ENCODE measurements at regions not wholly inside any gene's neighbourhood (a gene's known extent, or its start where the extent isn't known, plus 50 kb on each side); places are given as distances from the start of the nearest gene placed in this dataset.

DNA sequence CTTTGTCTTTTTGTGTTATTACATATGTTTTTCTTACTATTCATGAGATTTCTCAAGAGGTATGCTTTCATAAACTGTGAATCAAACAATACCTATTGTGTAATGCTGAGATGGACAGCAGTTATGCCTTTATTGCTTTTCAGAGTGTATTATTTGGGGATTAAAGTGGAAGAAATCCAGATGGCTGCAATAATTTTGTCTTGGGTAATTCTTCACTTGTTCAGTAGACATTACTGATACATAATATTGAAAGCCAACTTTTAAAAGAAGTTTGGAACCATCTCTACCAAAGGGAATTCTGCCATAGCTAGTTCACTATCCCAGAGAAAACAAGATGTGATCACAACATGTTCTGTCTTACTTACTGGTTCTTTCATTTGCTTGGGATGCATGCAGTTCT is 253.4 kb upstream of the ZSWIM2 start:
- DNase-seq (ENCODE audit: low spot score) (no peak), ATAC-seq (no peak)
- H3K27ac Mint-ChIP-seq: no peak overlapping the region
- Histone ChIP-seq H3K4me3 (no peak overlapping the region), H4K20me1 (replicated peaks; ENCODE audit: insufficient read depth) (no peaks in the 10 kb centered on the region), H3K79me2 (replicated peaks; ENCODE audit: insufficient read depth) (no peaks in the 10 kb centered on the region), H3F3A (replicated peaks; ENCODE audit: low read depth) (no peaks in the 10 kb centered on the region), H3K27me3 (ENCODE audit: insufficient read depth) (no peaks in the 10 kb centered on the region), H3K36me3 (ENCODE audit: insufficient read depth) (no peaks in the 10 kb centered on the region), H2AFZ (no peak overlapping the region), H3K4me1 (ENCODE audit: insufficient read depth) (no peaks in the 10 kb centered on the region), H3K4me2 (no peak overlapping the region), H3K27ac (ENCODE audit: low read depth) (no peak overlapping the region), H3K9me2 (ENCODE audit: insufficient read depth) (no peaks in the 10 kb centered on the region)
- H3K27me3 Mint-ChIP-seq (ENCODE audit: insufficient read depth, low read depth, poor library complexity): no peaks in the 10 kb centered on the region
- no peaks in the 10 kb centered on the region for H3K36me3 Mint-ChIP-seq (ENCODE audit: low read depth)
- no peaks in the 10 kb centered on the region for H3K4me1 Mint-ChIP-seq
- no peak overlapping the region for H3K4me3 Mint-ChIP-seq
- H3K9me3 Mint-ChIP-seq: no peaks in the 10 kb centered on the region
- TF ChIP-seq EZH2phosphoT487 (IDR thresholded peaks at IDR 0.05; ENCODE audit: unreplicated experiment): no peak
- no peak for TF ChIP-seq NANOG (IDR thresholded peaks at IDR 0.05; ENCODE audit: borderline replicate concordance)
- TF ChIP-seq POLR2AphosphoS5 (IDR thresholded peaks at IDR 0.05; ENCODE audit: low read depth): no peak
- TF ChIP-seq, protein P1, sequence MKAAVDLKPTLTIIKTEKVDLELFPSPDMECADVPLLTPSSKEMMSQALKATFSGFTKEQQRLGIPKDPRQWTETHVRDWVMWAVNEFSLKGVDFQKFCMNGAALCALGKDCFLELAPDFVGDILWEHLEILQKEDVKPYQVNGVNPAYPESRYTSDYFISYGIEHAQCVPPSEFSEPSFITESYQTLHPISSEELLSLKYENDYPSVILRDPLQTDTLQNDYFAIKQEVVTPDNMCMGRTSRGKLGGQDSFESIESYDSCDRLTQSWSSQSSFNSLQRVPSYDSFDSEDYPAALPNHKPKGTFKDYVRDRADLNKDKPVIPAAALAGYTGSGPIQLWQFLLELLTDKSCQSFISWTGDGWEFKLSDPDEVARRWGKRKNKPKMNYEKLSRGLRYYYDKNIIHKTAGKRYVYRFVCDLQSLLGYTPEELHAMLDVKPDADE (IDR thresholded peaks at IDR 0.05): no peak
- no peak for TF ChIP-seq CREB1 (CRISPR knock-in tag; IDR thresholded peaks at IDR 0.05; ENCODE audit: low read depth)
- TF ChIP-seq ZNF114 (CRISPR knock-in tag; IDR thresholded peaks at IDR 0.05): no peak
- TF ChIP-seq EZH2 (IDR thresholded peaks at IDR 0.05; ENCODE audit: low read depth, unreplicated experiment): no peak
- TF ChIP-seq, protein P2, sequence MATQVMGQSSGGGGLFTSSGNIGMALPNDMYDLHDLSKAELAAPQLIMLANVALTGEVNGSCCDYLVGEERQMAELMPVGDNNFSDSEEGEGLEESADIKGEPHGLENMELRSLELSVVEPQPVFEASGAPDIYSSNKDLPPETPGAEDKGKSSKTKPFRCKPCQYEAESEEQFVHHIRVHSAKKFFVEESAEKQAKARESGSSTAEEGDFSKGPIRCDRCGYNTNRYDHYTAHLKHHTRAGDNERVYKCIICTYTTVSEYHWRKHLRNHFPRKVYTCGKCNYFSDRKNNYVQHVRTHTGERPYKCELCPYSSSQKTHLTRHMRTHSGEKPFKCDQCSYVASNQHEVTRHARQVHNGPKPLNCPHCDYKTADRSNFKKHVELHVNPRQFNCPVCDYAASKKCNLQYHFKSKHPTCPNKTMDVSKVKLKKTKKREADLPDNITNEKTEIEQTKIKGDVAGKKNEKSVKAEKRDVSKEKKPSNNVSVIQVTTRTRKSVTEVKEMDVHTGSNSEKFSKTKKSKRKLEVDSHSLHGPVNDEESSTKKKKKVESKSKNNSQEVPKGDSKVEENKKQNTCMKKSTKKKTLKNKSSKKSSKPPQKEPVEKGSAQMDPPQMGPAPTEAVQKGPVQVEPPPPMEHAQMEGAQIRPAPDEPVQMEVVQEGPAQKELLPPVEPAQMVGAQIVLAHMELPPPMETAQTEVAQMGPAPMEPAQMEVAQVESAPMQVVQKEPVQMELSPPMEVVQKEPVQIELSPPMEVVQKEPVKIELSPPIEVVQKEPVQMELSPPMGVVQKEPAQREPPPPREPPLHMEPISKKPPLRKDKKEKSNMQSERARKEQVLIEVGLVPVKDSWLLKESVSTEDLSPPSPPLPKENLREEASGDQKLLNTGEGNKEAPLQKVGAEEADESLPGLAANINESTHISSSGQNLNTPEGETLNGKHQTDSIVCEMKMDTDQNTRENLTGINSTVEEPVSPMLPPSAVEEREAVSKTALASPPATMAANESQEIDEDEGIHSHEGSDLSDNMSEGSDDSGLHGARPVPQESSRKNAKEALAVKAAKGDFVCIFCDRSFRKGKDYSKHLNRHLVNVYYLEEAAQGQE (IDR thresholded peaks at IDR 0.05; ENCODE audit: unreplicated experiment): no peak
- TF ChIP-seq ZNF331 (CRISPR knock-in tag; IDR thresholded peaks at IDR 0.05; ENCODE audit: low read depth): no peak
- TF ChIP-seq, protein P3, sequence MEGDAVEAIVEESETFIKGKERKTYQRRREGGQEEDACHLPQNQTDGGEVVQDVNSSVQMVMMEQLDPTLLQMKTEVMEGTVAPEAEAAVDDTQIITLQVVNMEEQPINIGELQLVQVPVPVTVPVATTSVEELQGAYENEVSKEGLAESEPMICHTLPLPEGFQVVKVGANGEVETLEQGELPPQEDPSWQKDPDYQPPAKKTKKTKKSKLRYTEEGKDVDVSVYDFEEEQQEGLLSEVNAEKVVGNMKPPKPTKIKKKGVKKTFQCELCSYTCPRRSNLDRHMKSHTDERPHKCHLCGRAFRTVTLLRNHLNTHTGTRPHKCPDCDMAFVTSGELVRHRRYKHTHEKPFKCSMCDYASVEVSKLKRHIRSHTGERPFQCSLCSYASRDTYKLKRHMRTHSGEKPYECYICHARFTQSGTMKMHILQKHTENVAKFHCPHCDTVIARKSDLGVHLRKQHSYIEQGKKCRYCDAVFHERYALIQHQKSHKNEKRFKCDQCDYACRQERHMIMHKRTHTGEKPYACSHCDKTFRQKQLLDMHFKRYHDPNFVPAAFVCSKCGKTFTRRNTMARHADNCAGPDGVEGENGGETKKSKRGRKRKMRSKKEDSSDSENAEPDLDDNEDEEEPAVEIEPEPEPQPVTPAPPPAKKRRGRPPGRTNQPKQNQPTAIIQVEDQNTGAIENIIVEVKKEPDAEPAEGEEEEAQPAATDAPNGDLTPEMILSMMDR (conservative IDR thresholded peaks at IDR 0.05; ENCODE audit: low read depth in 2 of 2): no peak
- TF ChIP-seq, protein P4, sequence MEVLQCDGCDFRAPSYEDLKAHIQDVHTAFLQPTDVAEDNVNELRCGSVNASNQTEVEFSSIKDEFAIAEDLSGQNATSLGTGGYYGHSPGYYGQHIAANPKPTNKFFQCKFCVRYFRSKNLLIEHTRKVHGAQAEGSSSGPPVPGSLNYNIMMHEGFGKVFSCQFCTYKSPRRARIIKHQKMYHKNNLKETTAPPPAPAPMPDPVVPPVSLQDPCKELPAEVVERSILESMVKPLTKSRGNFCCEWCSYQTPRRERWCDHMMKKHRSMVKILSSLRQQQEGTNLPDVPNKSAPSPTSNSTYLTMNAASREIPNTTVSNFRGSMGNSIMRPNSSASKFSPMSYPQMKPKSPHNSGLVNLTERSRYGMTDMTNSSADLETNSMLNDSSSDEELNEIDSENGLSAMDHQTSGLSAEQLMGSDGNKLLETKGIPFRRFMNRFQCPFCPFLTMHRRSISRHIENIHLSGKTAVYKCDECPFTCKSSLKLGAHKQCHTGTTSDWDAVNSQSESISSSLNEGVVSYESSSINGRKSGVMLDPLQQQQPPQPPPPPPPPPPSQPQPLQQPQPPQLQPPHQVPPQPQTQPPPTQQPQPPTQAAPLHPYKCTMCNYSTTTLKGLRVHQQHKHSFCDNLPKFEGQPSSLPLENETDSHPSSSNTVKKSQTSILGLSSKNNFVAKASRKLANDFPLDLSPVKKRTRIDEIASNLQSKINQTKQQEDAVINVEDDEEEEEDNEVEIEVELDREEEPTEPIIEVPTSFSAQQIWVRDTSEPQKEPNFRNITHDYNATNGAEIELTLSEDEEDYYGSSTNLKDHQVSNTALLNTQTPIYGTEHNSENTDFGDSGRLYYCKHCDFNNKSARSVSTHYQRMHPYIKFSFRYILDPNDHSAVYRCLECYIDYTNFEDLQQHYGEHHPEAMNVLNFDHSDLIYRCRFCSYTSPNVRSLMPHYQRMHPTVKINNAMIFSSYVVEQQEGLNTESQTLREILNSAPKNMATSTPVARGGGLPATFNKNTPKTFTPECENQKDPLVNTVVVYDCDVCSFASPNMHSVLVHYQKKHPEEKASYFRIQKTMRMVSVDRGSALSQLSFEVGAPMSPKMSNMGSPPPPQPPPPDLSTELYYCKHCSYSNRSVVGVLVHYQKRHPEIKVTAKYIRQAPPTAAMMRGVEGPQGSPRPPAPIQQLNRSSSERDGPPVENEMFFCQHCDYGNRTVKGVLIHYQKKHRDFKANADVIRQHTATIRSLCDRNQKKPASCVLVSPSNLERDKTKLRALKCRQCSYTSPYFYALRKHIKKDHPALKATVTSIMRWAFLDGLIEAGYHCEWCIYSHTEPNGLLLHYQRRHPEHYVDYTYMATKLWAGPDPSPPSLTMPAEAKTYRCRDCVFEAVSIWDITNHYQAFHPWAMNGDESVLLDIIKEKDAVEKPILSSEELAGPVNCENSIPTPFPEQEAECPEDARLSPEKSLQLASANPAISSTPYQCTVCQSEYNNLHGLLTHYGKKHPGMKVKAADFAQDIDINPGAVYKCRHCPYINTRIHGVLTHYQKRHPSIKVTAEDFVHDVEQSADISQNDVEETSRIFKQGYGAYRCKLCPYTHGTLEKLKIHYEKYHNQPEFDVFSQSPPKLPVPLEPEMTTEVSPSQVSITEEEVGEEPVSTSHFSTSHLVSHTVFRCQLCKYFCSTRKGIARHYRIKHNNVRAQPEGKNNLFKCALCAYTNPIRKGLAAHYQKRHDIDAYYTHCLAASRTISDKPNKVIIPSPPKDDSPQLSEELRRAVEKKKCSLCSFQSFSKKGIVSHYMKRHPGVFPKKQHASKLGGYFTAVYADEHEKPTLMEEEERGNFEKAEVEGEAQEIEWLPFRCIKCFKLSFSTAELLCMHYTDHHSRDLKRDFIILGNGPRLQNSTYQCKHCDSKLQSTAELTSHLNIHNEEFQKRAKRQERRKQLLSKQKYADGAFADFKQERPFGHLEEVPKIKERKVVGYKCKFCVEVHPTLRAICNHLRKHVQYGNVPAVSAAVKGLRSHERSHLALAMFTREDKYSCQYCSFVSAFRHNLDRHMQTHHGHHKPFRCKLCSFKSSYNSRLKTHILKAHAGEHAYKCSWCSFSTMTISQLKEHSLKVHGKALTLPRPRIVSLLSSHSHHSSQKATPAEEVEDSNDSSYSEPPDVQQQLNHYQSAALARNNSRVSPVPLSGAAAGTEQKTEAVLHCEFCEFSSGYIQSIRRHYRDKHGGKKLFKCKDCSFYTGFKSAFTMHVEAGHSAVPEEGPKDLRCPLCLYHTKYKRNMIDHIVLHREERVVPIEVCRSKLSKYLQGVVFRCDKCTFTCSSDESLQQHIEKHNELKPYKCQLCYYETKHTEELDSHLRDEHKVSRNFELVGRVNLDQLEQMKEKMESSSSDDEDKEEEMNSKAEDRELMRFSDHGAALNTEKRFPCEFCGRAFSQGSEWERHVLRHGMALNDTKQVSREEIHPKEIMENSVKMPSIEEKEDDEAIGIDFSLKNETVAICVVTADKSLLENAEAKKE (CRISPR knock-in tag; IDR thresholded peaks at IDR 0.05): no peak
- no peak for TF ChIP-seq JUNB (IDR thresholded peaks at IDR 0.05; ENCODE audit: unreplicated experiment)
- no peak for TF ChIP-seq STAT1 (IDR thresholded peaks at IDR 0.05; ENCODE audit: unreplicated experiment)

Measured in GM23338 (cell line).